BLaER1 treated with 17β-estradiol and CSF1 and Interleukin-3, amounts not matched to agents 10 nM and 100 nM (cell line): ENCODE measurements at regions not wholly inside any gene's neighbourhood (a gene's known extent, or its start where the extent isn't known, plus 50 kb on each side); places are given as distances from the start of the nearest gene placed in this dataset.
"Not testable (repeated sequence)": the region's sequence is repeated elsewhere in the genome, so short reads cannot be mapped to it uniquely, and the experiment has no call there.

Experiments used
- H3K27ac ChIP-seq, 11 experiments: shearing (Covaris generic); formaldehyde crosslinking; 2 replicates each; pipeline ENCODE4 v1.8.1; 2022
- H3K27me3 ChIP-seq, 11 experiments: shearing (Covaris generic); formaldehyde crosslinking; 2 replicates each; pipeline ENCODE4 v1.8.1; 2022
- H3K36me3 ChIP-seq, 11 experiments: shearing (Covaris generic); formaldehyde crosslinking; 2 replicates each; pipeline ENCODE4 v1.8.1; 2022
- H3K4me1 ChIP-seq, 10 experiments: shearing (Covaris generic); formaldehyde crosslinking; 2 replicates each; pipeline ENCODE4 v1.8.1; 2022
- H3K4me2 ChIP-seq, 11 experiments: shearing (Covaris generic); formaldehyde crosslinking; 2 replicates each; pipeline ENCODE4 v1.8.1; 2022
- H3K4me3 ChIP-seq, 10 experiments: shearing (Covaris generic); formaldehyde crosslinking; 2 replicates each; pipeline ENCODE4 v1.8.1; 2022
- H3K9ac ChIP-seq, 11 experiments: shearing (Covaris generic); formaldehyde crosslinking; 2 replicates each; pipeline ENCODE4 v1.8.1; 2022
- H3K9me3 ChIP-seq, 11 experiments: shearing (Covaris generic); formaldehyde crosslinking; replicated peaks in 1 of 11; 2 replicates each; pipeline ENCODE4 v1.8.1; 2022
- H4K20me1 ChIP-seq, 11 experiments: shearing (Covaris generic); formaldehyde crosslinking; 2 replicates each; pipeline ENCODE4 v1.8.1; 2022
- Cebpa-rat ChIP-seq, 11 experiments: shearing (Covaris generic); IDR thresholded peaks; 2 replicates each; pipeline ENCODE4 v1.8.1; 2022

GRCh38 chr1:58238846-58239245, 307.7 kb downstream of the OMA1 start:
- Histone ChIP-seq H3K4me2 (no peak overlapping the region), H3K9ac (no peak overlapping the region), H3K27me3 (no peaks in the 10 kb centered on the region), H3K4me1 (no peaks in the 10 kb centered on the region), H3K27ac (no peak overlapping the region), H3K4me3 (no peak overlapping the region), H4K20me1 (no peaks in the 10 kb centered on the region), H3K9me3 (no peaks in the 10 kb centered on the region), H3K36me3 (no peaks in the 10 kb centered on the region)
- TF ChIP-seq Cebpa-rat (IDR thresholded peaks at IDR 0.05) = no peak

- TF ChIP-seq Cebpa-rat (IDR thresholded peaks at IDR 0.05) = no peak
- no peaks in the 10 kb centered on the region for H3K4me1 ChIP-seq
Measured at GRCh38 chr1:58233729-58234128, 312.8 kb downstream of the OMA1 start.

GRCh38 chr1:58231204-58231603, 315.3 kb downstream of the OMA1 start:
- H3K9me3 ChIP-seq = no peaks in the 10 kb centered on the region
- no peak overlapping the region for H3K4me2 ChIP-seq
- no peaks in the 10 kb centered on the region for H4K20me1 ChIP-seq
- no peak overlapping the region for H3K27ac ChIP-seq
- no peak for TF ChIP-seq Cebpa-rat (IDR thresholded peaks at IDR 0.05)
- H3K36me3 ChIP-seq = no peaks in the 10 kb centered on the region
- no peaks in the 10 kb centered on the region for H3K27me3 ChIP-seq
- no peaks in the 10 kb centered on the region for H3K4me1 ChIP-seq
- H3K4me3 ChIP-seq = no peak overlapping the region
- no peak overlapping the region for H3K9ac ChIP-seq

More at GRCh38 chr1:58233729-58234128, 312.8 kb downstream of the OMA1 start:
- Histone ChIP-seq H3K27ac (no peak overlapping the region), H4K20me1 (no peaks in the 10 kb centered on the region), H3K4me2 (no peak overlapping the region), H3K27me3 (no peaks in the 10 kb centered on the region), H3K36me3 (no peaks in the 10 kb centered on the region), H3K4me3 (no peak overlapping the region), H3K9me3 (no peaks in the 10 kb centered on the region), H3K9ac (no peak overlapping the region)

DNA sequence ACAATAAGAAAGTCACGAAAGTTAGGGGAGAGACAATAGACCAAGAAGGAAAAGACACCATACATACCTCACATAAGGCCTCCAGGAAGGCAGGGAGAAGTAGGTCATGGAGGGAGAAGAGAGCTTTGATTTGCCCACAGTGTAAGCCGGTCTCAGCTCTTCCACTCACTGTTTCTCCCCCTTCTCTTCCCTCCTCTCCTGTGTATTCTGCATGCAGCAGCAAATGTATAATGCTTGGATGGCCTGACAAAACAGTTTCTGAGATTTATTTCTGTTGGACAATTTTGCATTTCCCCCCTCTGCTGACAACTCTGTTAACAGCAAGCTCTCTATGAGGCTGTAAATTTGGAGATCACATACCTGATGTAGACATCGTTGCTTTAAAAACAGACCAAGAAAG, 318.9 kb downstream of the OMA1 start:
- Histone ChIP-seq H3K9ac (no peak overlapping the region), H3K4me1 (no peaks in the 10 kb centered on the region), H3K36me3 (no peaks in the 10 kb centered on the region), H3K4me3 (no peak overlapping the region), H3K27ac (no peak overlapping the region), H3K9me3 (no peaks in the 10 kb centered on the region), H3K27me3 (no peaks in the 10 kb centered on the region), H4K20me1 (no peaks in the 10 kb centered on the region), H3K4me2 (no peak overlapping the region)
- no peak for TF ChIP-seq Cebpa-rat (IDR thresholded peaks at IDR 0.05)

GRCh38 chr1:58223522-58223921, 323.0 kb downstream of the OMA1 start:
- no peak for TF ChIP-seq Cebpa-rat (IDR thresholded peaks at IDR 0.05)
- no peak overlapping the region for H3K9ac ChIP-seq

DNA sequence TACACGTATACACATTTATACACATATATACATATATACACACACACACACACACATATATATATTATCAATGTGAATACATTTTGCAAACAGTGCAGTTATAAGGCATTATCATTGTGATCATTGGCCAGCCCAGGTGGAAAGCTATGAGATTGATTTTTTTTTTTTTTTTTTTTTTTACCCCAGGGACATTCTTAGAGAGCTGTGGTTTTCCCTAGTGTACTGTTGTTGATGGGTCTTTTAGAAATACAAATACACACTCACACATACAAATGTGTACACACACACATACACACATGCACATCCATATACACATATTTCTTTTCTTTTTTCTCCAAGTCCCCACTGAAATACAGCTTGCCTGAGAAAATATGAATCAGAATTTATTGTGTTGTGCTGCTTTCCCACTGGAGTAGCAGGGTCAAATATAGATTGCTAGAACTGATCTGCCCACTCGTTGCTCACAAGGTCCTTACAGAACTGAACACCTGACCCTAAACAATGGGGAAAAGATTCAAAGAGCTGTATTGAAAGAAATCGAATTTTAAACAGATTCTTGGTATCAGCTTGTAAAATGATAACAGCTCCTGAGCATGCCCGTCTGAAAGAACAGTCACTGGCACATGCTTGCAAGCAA, 325.6 kb downstream of the OMA1 start:
- peaks cover 0 to 5% (median 0%) of the 10 kb centered on the region in 10 experiments; a peak in 2 of 20 replicates for H3K4me1 ChIP-seq

More at GRCh38 chr1:58223522-58223921, 323.0 kb downstream of the OMA1 start:
- Histone ChIP-seq H3K36me3 (no peaks in the 10 kb centered on the region), H3K27ac (no peak overlapping the region), H3K9me3 (no peaks in the 10 kb centered on the region), H3K4me1 (peaks cover 0 to 5% (median 0%) of the 10 kb centered on the region in 10 experiments; a peak in 2 of 20 replicates), H4K20me1 (no peaks in the 10 kb centered on the region), H3K4me3 (no peak overlapping the region), H3K27me3 (no peaks in the 10 kb centered on the region), H3K4me2 (no peak overlapping the region)

GRCh38 chr1:58216169-58216568, 330.4 kb downstream of the OMA1 start:
- H3K27ac ChIP-seq, H3K4me3 ChIP-seq, H3K27me3 ChIP-seq, H3K9ac ChIP-seq, H3K4me1 ChIP-seq, H4K20me1 ChIP-seq, H3K36me3 ChIP-seq, H3K4me2 ChIP-seq, H3K9me3 ChIP-seq: not testable (repeated sequence)

More for the DNA sequence above, 325.6 kb downstream of the OMA1 start:
- H3K4me2 ChIP-seq = no peak overlapping the region
- no peak for TF ChIP-seq Cebpa-rat (IDR thresholded peaks at IDR 0.05)
- no peaks in the 10 kb centered on the region for H3K36me3 ChIP-seq
- no peaks in the 10 kb centered on the region for H3K9me3 ChIP-seq
- H3K27me3 ChIP-seq = no peaks in the 10 kb centered on the region
- no peak overlapping the region for H3K27ac ChIP-seq
- H4K20me1 ChIP-seq = no peaks in the 10 kb centered on the region
- H3K4me3 ChIP-seq = no peak overlapping the region
- H3K9ac ChIP-seq = no peak overlapping the region

GRCh38 chr1:58214674-58215073, 331.9 kb downstream of the OMA1 start:
- no peaks in the 10 kb centered on the region for H3K27me3 ChIP-seq
- TF ChIP-seq Cebpa-rat (IDR thresholded peaks at IDR 0.05) = no peak

DNA sequence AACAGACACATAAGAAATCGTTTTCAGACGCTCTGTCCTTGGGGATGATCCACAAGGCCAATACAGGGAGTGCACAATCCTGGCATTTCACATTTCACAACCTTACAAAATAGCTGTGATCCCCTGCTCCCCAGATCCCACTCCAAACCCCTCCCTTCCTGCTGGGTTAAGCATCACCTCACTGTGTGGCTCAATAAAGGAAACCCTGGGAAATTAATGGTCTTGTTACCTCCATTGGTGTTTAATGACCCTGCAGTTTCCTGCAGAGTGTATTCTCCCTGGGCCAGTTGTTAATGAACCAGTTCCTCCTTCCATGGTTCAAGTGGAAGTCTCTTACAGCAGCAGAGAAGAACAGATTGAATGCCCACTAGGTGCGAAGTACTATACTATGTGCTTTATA, 334.7 kb downstream of the OMA1 start:
- H3K9me3 ChIP-seq = peaks cover 0 to 5% (median 0%) of the 10 kb centered on the region in 11 experiments; a peak in 1 of 22 replicates
- H3K4me1 ChIP-seq = peaks cover 0 to 6% (median 0%) of the 10 kb centered on the region in 10 experiments; a peak in 4 of 20 replicates
- no peak overlapping the region for H3K9ac ChIP-seq
- H3K36me3 ChIP-seq = no peaks in the 10 kb centered on the region
- no peak overlapping the region for H3K4me2 ChIP-seq
- no peaks in the 10 kb centered on the region for H3K27me3 ChIP-seq
- H4K20me1 ChIP-seq = no peaks in the 10 kb centered on the region
- TF ChIP-seq Cebpa-rat (IDR thresholded peaks at IDR 0.05) = no peak
- no peak overlapping the region for H3K4me3 ChIP-seq
- no peak overlapping the region for H3K27ac ChIP-seq

More at GRCh38 chr1:58214674-58215073, 331.9 kb downstream of the OMA1 start:
- H3K27ac ChIP-seq = no peak overlapping the region
- H3K4me2 ChIP-seq = no peak overlapping the region
- H4K20me1 ChIP-seq = no peaks in the 10 kb centered on the region
- no peaks in the 10 kb centered on the region; a peak in 1 of 20 replicates for H3K4me1 ChIP-seq
- no peaks in the 10 kb centered on the region for H3K9me3 ChIP-seq
- H3K9ac ChIP-seq = no peak overlapping the region
- no peak overlapping the region for H3K4me3 ChIP-seq
- H3K36me3 ChIP-seq = no peaks in the 10 kb centered on the region

DNA sequence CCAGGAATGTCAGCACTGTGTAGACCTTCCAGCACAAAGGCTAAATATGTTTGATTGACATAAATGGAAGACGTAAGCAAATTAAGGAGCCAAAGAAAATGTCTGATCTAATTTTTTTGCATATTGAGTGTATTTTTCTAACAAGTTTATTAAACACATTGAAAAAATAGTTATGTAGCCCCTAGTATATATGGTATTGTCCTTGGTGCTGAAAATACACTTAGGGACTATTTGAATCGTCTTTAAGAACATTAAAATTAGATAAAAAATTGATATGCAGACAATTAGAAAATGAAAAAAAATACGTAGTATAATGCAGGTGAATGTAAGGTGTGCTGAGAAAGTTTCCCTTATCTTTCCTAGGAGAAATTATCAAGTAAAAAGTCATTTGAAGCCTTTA, 337.0 kb downstream of the OMA1 start:
- no peaks in the 10 kb centered on the region for H3K27me3 ChIP-seq
- no peak overlapping the region for H3K4me2 ChIP-seq
- H3K9me3 ChIP-seq = peaks cover 0 to 5% (median 0%) of the 10 kb centered on the region in 11 experiments; a peak in 1 of 22 replicates
- H3K36me3 ChIP-seq = no peaks in the 10 kb centered on the region
- TF ChIP-seq Cebpa-rat (IDR thresholded peaks at IDR 0.05) = no peak
- no peak overlapping the region for H3K27ac ChIP-seq
- peaks cover 0 to 14% (median 0%) of the 10 kb centered on the region in 10 experiments; a peak in 4 of 20 replicates for H3K4me1 ChIP-seq
- no peaks in the 10 kb centered on the region for H4K20me1 ChIP-seq
- H3K9ac ChIP-seq = no peak overlapping the region
- H3K4me3 ChIP-seq = no peak overlapping the region
